GM12874 (cell line): ENCODE measurements at regions not wholly inside any gene's neighbourhood (a gene's known extent, or its start where the extent isn't known, plus 50 kb on each side); places are given as distances from the start of the nearest gene placed in this dataset.

ENCODE experiments used
- TF ChIP-seq, protein P1 (sequence below): IDR thresholded peaks from 2 replicates; pipeline ENCODE4 v1.5.1; 2011; ENCODE audit warnings: low read depth, mild to moderate bottlenecking, control low read depth, low read length, moderate library complexity; ENCODE audit not compliant: insufficient read depth

DNA sequence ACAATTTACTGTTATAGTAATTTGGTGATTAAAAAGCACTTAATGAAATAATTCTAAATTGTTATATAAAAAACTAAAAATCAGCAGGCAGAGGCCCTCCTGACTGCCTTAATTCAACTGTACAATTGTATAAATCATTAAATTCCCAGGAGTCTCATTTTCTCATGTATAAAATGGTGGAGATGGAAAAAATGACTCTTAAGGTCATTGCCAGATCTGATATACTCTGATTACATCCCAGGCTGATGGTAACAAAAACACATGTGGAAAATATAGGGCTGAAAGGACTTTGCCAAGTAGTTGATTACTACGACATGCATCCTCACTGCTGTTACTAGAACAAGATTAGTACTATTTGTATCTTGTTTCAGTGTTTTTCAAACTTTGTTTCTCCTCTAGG is 1020.0 kb upstream of the SLC10A2 start:
- TF ChIP-seq, protein P1, sequence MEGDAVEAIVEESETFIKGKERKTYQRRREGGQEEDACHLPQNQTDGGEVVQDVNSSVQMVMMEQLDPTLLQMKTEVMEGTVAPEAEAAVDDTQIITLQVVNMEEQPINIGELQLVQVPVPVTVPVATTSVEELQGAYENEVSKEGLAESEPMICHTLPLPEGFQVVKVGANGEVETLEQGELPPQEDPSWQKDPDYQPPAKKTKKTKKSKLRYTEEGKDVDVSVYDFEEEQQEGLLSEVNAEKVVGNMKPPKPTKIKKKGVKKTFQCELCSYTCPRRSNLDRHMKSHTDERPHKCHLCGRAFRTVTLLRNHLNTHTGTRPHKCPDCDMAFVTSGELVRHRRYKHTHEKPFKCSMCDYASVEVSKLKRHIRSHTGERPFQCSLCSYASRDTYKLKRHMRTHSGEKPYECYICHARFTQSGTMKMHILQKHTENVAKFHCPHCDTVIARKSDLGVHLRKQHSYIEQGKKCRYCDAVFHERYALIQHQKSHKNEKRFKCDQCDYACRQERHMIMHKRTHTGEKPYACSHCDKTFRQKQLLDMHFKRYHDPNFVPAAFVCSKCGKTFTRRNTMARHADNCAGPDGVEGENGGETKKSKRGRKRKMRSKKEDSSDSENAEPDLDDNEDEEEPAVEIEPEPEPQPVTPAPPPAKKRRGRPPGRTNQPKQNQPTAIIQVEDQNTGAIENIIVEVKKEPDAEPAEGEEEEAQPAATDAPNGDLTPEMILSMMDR = no peak

DNA sequence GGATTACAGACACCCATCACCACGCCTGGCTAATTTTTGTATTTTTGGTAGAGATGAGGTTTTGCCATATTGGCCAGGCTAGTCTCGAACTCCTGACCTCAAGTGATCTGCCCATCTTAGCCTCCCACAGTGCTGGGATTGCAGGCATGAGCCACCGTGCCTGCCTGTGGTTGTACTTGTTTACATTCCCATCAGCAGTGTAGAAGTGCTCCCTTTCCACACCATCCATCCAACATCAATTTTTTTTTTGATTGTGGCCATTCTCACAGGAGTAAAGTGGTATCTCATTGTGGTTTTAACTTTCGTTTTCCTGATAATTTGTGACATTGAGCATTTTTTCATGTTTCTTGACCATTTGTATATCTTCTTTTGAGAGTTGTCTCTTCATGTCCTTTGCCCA is 1019.4 kb upstream of the SLC10A2 start:
- TF ChIP-seq, protein P1 = no peak

DNA sequence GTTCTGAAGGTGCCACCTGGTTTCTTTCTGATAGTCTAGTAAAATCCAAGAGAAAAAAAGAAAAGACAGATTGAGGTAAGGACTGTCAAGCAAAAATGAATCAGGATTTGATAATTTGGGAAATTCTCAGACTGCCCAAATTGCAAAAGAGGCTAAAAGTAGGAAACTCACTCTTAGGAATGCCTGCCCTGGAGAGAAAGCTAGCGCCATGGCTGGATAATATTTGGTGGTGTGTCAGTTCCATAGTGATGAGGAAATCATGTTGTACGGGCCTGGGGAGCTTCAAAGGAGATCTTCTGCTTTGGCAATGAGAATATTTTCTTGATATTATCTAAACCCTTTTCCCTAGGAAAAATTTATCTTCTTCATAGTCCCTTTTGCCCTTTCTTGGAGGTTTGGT is 1008.1 kb upstream of the SLC10A2 start:
- TF ChIP-seq, protein P1 = no peak

DNA sequence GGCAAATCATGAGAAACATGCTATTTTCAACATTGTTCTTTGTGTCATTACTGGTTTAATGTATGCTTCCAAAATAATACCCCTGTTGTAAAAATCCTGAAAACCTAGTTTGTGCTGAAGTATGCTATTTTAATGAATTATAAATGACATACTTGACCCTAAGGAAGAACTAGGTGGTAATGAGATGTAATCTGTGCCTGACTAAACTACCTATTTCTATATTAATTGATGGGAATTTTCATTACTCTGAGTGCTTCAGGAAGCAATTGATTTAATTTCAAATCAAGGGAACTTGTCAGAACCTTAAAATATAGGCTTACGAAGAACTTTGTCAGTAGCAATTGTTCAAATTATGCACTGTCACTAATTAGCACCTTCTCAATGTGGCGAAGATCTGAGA is 1005.6 kb upstream of the SLC10A2 start:
- TF ChIP-seq, protein P1 = no peak

DNA sequence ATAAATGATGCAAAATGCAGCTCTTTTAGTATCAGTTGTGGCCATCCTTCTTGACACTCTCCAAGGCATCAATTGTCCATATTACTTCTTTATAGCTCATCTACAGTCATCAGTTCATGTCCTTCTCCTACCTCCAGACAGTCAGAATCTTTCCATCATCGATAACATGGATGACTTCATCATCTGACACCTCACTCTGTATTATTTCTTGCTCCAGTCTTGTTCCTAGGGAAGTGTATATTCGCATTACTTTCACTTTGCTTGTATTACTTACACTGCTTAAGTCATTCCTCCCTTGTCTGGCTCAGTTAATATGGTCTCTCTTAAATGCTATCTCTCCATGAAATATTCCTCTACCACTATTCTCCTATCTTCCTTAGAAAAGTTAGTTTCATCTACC is 999.1 kb upstream of the SLC10A2 start:
- TF ChIP-seq, protein P1 = no peak

DNA sequence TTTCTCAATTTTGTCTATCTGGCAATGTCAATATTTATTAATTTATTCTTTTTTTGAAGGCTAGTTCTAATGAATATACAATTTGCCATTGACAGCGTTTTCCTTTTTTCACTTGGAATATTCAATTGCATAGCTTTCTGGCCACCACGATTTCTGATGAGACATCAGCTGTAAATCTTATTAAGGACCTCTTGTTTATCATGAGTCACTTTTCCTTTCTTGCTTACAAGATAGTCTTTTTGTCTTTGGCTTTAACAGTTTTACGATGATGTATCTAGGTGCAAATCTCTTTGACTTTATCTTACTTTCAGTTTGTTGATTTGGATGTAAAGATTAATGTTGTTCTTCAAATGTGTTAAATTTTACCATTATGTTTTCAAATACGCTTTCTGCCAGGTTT is 991.6 kb upstream of the SLC10A2 start:
- TF ChIP-seq, protein P1 = no peak

DNA sequence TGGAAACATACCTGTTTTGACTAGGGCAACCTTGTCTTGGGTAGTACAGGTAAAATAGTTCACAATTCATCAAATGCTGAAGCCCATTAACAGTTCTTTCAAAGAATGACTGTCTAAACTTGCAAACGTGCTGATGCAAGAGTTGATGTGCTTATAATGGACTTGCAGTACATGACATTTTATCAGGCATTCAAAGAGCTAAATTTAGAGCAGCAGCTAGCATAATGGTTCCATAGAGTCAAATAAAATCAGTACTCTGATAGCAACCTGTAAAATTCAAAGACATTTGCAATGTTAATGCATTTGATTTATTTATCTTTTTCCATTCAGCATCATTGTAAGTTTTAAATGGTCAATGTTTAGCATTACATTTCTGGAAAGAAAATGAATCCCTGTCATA is 979.7 kb upstream of the SLC10A2 start:
- TF ChIP-seq, protein P1 = no peak

DNA sequence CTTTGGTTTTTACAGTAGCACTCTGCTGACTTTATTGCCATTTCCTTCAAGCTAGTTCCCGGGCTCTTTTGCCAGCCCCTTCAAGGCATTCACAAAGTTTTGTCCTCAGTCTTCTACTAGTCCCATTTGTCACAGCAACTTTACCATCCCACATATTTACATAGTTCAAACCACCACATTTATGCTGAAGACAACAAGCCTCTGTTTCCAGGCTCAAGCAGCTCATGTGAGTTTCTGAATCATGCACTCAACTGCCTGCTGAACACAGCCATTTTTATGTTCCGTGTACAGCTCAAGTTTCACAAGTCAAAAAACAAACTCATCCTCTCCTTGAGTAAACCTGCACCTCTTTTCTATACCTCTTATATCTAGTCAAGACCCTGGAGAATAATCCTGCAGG is 977.0 kb upstream of the SLC10A2 start:
- TF ChIP-seq, protein P1 = no peak
